HG02642 (cell line): ENCODE measurements at regions not wholly inside any gene's neighbourhood (a gene's known extent, or its start where the extent isn't known, plus 50 kb on each side); places are given as distances from the start of the nearest gene placed in this dataset.

Experiments
- ATAC-seq: cut with Tn5 transposase; IDR thresholded peaks from one replicate; pipeline ENCODE4 v1.9.1; 2021; ENCODE audit warnings: mild to moderate bottlenecking; ENCODE audit not compliant: unreplicated experiment, poor library complexity

- ATAC-seq, result no peak
Measured at GRCh38 chr3:59551834-59552233, 502.0 kb upstream of the CFAP20DC start.

DNA sequence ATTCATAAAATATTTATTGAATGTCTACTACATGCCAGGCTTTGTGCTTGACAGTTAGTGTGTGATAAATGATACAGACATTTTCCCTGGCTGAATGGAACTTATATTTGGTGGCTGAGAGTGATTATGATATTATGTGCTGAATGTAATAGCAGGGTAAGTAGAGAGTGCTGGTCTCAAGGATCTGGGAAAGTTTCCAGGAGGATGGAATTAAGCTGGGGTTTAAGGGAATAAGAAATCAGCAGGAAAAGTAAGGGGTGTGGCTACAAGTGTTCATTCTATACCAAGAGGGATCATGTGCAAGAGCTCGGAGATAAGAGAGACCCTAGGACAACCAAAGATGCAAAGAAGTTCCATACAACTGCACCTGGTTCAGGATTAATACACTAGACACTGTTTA, 500.1 kb upstream of the CFAP20DC start:
- no peak for ATAC-seq

DNA sequence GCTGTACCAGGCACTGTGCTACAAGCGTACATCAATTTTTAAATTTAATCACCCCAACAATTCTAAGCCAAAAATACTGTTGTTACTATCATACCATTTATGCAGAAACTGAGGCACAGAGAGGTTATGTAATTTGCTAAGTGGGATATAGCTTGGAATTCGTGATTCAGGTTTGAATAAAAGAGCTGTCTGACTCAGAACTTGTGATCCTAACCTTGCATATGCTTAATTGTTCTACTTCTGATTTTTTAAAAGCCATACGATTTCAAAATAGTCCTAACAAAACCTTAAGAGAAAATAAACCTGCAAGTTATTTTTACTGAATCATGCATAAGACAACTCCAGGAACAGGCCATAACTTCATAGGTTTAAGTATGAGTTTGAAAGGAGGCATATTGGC, 498.0 kb upstream of the CFAP20DC start:
- ATAC-seq, result no peak

- no peak for ATAC-seq
Measured at GRCh38 chr3:59546522-59546921, 496.7 kb upstream of the CFAP20DC start.

DNA sequence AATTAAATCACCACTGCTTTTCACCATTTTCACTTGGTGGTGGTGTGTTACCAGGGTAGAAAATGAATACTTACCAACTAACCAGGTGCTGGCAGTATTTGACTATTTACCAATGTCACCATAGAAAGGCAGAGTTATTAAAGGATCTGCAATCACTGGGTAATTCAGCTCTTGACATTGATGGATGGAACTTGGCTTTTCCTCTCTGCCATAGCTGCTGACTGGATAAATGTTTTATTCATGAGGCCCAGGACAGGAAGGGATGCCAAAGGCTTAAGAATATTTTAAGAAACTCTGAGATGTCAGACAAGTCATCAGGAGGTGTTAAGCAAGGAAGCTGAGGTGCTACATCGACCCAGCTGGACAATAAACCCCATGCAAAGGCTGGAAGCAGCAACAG, 495.5 kb upstream of the CFAP20DC start:
- ATAC-seq, result no peak

GRCh38 chr3:59542276-59542675, 492.5 kb upstream of the CFAP20DC start:
- no peak for ATAC-seq

DNA sequence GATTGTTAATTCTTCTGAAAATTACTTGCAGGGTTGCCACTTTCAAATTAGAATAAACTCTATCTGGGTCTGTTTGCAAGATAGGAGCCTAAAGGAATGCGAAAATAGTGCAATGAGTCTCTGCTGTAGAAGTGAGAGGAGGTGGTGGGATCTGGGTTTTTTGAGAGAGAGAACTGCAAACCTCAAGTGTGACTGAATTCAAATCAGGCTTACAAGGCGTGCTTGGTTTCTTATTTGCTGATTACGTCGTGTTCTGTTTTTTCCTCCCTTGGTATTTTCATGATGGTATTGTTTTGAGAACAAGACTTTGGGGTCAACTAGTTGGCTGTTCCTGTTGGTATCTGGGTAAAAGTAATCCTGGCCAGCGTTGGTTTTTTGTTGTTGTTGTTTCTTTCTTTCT, 490.9 kb upstream of the CFAP20DC start:
- ATAC-seq, result peak; percentile 96

GRCh38 chr3:59540241-59540640, 490.4 kb upstream of the CFAP20DC start:
- ATAC-seq, result no peak

- no peak for ATAC-seq
Measured at GRCh38 chr3:59538753-59539432, 489.1 kb upstream of the CFAP20DC start.

DNA sequence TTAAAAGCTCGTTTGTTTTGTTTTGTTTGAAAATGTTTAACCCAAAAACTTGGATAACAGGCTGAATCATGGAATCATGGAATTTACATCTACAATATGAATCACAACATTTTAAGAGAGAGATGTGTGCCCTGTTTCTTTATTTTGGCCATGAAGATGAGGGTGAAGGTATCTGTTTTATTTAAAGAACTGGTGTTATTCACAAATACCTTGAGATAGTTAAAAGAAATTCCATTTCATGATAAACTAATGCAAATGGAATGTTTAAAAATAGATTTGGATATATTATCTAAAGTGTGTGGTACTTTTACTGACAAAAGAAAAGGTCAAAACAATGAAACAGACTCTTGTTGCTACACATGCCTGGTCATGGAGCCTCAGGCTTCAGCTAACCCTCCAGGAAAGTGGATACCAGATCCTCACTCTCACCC, 486.0 kb upstream of the CFAP20DC start:
- ATAC-seq, result no peak

DNA sequence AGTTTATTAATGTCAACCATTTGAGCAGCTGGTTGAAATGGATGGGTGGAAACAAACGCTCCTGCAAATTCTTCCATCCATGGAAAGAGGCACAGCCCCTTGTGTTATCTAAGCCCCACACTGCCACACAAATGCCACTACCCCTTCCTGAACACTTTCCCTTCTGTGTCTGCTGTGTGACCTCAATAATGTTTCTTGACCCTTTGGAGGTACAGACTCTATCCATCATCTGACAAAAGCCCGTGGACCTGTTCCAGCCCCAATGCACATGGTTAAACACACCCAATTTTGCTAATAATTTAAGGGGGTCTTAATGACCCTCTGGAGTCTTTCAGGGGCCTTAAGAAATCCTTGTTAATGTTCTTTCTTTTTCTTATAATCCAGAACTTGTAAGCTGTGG, 482.2 kb upstream of the CFAP20DC start:
- ATAC-seq, result no peak

DNA sequence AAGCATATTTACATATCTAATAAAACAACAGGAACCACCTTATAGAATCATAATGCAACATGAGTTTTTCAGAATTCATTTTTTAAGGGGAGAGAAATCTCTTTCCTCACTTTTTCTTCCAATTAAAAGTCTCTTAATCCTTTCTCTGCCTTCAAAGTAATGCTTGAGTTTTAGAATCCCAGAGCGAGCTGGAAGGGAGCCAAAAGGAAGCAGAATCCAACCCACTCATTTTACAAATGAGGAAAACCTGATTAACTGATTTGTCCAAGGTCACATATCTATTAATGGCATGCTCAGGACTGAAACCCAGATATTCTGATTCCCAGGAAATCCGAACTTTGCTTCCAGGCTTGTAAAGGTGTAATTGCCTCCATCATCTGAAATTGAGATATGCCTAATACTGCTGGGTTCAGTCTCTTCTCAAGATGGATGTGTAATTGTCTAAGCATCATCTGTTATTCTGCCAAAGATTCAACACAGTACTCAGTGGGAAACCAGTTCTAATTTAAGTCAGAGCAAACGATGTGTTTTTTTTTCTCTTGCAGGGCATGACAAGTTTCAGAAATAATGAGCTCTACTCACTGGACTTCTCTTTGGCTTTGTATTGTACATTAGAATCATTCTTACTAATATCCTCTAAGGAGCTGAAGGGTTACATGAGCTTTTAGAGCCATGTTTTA, 481.4 kb upstream of the CFAP20DC start:
- no peak for ATAC-seq

DNA sequence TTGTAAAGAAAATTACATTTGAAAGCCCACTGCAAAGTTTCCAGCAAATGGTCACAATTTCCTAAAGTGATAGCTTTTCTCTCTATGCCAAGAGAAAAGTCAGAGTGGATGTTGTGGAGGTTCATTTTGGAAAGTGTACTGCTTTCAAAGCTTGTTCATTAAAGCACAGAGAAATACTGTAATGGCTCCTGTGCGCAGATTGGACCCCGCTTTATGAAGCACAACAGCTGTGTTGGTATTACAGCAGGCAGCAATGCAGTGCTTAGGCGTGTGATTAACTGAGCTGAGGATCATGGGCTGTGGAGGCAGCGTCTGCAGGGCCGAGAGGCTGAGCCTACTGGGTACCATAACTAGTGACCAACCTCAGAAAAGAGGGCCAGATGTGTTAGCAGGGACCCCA, 478.4 kb upstream of the CFAP20DC start:
- no peak for ATAC-seq

- no peak for ATAC-seq
Measured at GRCh38 chr3:59527493-59527892, 477.7 kb upstream of the CFAP20DC start.

DNA sequence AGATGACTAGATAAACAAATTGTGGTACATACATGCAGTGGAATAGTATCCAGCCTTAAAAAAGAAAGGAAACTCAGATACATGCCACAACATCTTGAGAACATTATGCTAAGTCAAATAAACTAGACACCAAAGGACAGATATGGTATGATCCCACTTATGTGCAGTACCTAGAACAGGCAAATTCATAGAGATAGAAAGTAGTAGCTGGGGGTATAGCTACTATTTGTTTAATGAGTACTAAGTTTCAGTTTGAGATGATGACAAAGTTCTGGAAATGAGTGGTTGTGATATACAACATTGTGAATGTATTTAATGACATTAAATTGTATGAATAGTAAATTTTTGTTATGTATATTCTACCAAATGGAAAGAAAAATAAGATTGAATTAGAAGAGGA, 477.2 kb upstream of the CFAP20DC start:
- ATAC-seq, result no peak

DNA sequence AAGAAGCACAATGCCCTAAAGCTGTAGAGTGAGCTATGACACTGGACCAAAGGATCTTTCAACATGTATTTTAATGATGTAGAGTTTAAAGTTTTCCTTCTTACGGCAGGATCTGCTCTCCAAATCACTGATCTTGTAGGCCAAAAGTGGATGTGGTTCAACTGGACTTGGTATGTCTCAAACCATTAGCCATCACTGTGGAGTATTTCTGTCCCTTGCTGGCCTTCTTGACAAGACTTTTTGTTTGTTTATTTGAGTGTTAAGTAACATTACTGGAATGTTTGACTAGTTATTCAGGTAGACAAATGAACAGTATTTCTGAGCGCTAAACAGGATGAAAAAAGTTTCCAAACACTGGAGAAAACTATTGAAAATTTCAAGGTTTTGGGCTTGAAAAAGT, 472.7 kb upstream of the CFAP20DC start:
- ATAC-seq, result no peak

DNA sequence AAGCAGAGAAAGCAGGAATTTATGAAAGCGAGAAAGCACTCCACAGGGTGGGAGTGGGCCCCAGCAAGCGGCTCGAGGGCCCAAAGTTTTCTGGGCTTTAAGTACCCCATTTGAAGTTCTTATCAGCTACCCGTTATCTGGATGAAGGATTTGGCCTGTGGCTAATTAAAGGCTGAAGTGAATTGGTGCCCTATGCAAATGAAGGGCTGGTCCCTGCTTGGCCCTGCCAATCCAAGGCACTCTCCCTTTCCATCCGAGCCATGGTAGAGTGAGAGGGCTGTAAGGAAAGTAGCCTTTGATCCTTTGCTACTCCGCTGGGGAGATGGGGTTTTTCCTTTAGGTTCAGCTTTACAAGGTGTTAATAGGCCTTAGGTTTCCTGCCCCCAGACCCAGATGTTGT, 469.3 kb upstream of the CFAP20DC start:
- ATAC-seq, result no peak

DNA sequence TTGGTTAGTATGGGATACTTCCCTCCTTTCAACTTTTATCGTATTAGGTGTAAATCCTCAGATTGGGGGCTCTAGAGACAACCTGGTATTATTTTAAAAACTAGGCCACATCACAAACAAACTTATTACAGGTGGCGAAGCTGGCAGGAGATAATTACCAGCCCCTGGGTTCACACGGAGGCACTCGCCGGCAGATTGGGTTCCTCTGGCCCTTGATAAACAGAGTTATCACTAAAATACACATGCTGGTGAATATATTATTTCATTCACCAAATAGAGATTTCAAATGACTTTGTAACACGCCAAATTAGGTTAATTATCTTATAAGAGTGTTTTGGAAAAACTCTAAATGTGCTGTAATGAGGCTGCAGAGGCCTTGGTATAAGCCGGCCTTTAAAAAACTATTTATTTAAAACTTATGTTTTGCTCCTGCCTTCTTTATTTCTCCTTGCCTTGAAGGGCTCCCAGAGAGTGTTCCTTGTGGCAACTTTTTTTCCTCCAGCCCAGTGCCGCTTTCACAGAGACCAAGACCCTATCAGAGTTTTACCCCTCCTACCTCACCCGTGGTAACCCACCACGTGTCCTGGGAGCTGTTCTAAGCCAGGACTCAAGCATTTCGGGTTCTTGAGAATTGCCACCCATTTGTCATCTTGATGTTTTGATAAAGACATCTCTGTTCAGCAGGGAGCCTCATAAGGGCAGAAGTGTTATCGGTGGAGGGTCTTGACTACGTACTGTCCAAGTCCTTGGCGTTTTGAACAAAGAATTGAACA, 468.6 kb upstream of the CFAP20DC start:
- no peak for ATAC-seq

DNA sequence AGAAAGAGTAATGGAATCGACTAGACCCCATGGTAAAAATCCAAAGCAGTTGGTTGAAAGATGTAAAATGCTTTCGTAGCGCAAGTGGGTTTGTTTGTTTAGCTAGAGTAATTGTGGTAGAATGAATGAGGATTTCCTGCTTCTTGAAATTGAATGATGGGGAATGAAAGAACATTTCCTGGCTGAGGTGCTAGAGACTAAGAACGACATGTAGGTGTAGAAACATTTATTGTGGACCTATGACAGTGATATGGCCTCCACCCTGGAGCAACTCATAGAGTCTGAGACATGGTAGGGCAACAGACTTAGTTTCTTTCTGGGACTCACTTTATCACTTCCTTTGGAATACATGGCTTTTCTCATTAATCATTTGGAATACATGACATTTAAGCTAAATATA, 467.6 kb upstream of the CFAP20DC start:
- ATAC-seq, result no peak

- ATAC-seq, result no peak
Measured at GRCh38 chr3:59515966-59516365, 466.1 kb upstream of the CFAP20DC start.

DNA sequence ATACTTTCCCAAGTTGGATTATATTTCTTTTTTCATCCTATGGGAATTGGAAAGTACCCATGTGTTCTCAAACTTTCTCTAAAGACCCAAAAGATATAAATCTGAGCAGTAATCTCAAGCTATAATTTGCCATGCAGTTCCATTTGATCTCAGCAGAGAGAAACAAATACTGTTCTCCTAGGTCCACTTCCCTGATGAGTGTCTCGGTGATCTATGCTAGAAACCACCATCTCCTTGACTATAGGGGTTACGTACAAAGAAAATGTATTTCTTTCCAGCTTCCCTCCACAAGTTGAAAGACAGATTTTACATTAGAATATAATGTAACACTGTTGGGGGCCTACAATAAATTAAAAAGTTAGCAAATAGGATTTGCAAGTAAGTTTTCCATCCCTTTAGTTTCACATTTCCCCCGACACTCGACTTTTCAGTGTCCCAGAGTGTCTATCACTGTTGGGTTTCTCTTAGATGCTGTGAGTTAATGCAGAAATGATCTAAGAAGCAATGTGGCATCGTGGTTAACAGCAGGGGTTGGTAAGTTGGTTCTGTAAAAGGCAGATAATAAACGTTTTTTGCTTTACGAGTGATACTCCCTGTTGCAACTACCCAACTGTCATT, 465.1 kb upstream of the CFAP20DC start:
- ATAC-seq, result no peak
